NCI-H69 (cell line): ENCODE measurements at regions not wholly inside any gene's neighbourhood (a gene's known extent, or its start where the extent isn't known, plus 50 kb on each side); places are given as distances from the start of the nearest gene placed in this dataset.
"Not testable (repeated sequence)": the region's sequence is repeated elsewhere in the genome, so short reads cannot be mapped to it uniquely, and the experiment has no call there.

ENCODE experiments used
- DNase-seq: peaks from one replicate; lab custom pipeline; 2025; lab: John Stamatoyannopoulos, UW

GRCh38 chr17:70321352-70321751 is 152.0 kb downstream of the KCNJ2 start:
- DNase-seq = no peak

DNA sequence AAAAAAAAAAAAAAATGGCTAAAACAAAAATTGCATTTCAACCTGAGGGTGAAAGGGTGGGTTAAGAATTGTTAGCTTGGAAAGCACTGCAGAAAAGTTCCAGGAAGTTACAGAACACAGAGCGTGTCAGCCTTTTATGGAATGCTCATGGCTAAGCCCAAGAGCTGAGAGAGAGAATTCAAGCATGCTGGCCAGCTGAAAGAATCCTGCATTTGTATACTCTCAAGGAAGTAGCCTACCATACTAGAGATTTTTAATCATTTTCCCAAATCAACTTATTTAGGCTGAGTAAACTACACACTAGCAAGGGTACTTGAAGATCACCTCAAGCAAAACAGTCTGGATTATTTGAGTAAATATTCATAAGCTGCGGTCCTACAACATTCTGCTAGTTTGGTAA is 153.9 kb downstream of the KCNJ2 start:
- DNase-seq = no peak

GRCh38 chr17:70324031-70324430 is 154.7 kb downstream of the KCNJ2 start:
- no peak for DNase-seq

- no peak for DNase-seq
Observed at GRCh38 chr17:70327279-70327678, 157.9 kb downstream of the KCNJ2 start.

- DNase-seq = no peak
Observed at GRCh38 chr17:70327723-70328122, 158.4 kb downstream of the KCNJ2 start.

GRCh38 chr17:70329721-70330120 is 160.4 kb downstream of the KCNJ2 start:
- no peak for DNase-seq

DNA sequence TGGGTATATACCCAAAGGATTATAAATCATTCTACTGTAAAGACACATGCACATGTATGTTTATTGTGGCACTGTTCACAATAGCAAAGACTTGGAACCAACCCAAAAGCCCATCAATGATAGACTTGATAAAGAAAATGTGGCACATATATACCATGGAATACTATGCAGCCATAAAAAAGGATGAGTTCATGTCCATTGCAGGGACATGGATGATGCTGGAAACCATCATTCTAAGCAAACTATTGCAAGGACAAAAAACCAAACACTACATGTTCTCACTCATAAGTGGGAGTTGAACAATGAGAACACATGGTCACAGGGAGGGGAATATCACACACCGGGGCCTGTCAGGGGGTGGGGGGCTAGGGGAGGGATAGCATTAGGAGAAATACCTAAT is 161.7 kb downstream of the KCNJ2 start:
- not testable (repeated sequence) for DNase-seq

DNA sequence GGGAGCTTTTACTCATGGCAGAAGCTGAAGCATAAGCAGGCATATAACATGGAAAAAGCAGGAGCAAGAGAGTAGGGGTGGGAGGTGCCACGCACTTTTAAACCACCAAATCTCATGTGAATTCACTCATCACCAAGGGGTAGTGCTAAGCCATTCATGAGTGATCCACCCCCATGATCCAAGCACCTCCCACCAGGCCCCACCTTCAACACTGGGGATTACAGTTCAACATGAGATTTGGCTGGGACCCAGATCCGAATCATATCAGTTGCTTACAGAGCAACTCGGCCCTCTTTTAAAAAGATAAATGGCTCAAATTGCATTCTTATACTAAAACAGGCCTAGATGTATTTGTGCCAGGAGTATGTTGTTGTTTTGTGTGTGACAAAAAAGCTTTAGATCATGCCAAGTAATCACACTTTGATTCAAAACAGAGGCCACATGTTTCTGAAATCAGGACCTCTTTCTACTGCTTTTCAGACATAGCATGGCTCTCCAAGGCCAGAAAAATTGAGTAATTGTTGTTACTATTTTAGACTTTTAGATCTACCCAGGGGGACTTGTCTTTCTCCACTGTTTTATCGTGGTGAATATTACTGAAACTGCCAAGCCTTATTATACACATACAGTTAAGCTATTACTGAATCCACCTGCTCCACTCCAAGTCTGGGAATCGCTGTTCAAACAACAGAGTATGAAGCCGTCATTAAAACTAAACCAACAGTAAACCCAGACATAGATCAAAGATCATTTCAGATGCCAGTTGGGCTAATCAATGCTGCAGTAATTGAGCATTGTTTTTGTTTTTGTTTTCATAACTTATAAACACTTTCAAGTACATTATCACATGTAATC is 163.3 kb downstream of the KCNJ2 start:
- no peak for DNase-seq

DNA sequence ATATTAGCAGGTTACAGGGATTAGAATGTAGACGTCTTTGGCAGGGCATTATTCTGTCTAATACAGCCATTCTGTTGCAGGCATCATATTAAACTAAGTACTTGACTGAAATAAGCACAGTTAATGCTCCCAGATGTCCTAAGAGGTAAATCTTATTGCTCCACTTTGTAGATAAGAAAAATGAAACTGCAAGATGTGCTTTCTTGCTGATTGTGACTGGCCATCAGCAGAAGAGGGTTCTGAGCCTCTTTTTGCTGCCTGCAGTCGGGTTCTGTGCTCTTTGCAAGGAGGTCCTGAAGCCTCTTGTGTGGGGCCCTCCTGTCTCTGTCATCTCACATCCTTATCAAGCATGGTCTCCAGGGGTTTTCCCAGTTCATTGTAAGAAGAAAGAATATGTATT is 167.1 kb downstream of the KCNJ2 start:
- no peak for DNase-seq

- DNase-seq = no peak
Observed at GRCh38 chr17:70338946-70339354, 169.6 kb downstream of the KCNJ2 start.

DNA sequence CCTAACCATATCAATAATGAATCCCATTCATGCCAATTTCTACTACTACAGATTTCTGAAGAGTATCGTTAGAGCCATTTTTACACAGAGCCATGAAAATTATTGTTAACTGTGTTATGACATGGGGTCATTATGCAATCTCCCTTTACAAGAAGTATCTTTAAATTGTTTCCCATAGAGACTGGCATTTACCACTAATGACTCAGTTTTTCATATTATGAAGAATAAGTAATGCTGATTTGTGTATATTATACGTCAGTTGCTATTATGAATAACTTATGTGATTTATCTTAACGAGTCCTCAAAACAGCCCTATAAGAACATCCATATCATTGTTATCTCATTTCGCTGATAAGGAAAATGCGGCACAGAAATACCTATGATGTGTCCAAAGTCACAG is 173.8 kb downstream of the KCNJ2 start:
- DNase-seq = no peak

GRCh38 chr17:70344386-70345060 is 175.2 kb downstream of the KCNJ2 start:
- DNase-seq = no peak

GRCh38 chr17:70345061-70345460 is 175.7 kb downstream of the KCNJ2 start:
- DNase-seq = no peak

DNA sequence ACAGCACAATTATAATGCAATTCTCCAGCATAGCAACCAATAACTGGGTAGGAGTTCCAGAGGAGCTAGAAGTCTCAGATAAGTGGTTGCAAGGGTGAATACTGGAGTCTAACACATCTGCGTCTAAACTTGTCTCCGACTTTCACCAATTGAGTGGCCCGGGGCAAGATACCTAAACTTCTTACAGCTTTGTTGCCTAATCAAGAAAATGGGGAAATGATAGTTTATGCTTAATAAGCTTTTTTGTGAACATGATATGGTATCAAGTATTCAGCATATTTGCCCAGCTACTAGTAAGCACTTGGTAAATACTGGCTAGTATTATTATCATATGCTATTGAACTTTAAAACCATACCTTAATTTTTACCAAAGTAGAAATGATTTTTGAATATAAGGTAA is 183.5 kb downstream of the KCNJ2 start:
- DNase-seq = no peak

DNA sequence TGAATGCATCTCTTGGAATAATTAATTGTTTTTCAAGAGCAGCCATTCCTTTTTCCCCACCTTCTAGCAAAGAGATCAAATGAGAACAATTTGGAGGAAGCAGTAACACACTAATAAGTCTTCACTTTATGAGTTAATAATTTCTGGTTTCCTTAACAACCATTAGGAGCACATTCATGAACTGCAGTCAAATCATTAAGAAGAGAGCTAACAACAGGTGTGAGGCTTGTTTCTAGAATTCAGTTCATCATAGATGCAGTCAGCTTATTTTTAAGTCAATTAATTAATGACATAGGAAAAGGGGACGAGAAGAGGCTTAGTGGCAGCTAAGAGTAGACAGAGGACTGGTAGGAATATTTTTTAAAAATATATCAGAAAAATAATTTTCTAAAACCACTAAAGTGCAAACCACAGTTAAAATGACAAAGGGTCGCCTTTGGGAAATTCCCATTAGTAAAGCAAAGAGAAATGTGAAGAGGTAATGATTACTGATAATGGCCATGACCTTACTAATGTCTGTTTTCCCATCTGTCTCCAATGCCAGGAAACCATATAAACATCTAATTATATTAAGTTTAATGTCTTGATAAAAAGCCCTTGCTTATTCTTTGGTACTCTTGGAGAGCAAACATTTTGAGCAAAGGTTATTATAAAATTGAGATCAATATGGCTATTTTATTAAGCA is 184.2 kb downstream of the KCNJ2 start:
- no peak for DNase-seq

GRCh38 chr17:70355185-70355584 is 185.9 kb downstream of the KCNJ2 start:
- DNase-seq = no peak

DNA sequence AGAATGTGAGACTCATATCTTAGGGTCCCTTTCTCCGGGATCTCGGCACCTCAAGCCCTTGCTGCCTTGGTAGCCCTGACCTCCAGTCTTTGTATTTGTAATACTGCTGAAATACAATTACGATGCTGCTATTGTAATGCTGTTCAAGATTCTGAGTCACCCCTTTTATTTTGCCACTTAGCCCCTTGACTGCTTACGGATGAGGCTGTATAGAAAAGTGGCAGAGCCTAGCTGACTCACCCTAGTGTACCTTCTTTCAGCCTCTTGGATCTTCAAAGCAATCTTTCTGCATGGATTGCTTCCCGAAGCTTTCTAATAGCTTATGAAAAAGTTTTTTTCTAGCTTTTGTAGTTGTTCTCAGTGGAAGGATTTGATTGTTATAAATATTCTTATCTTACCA is 187.9 kb downstream of the KCNJ2 start:
- DNase-seq = no peak

- DNase-seq = no peak
Observed at GRCh38 chr17:70365091-70365583, 195.8 kb downstream of the KCNJ2 start.

- DNase-seq = no peak
Observed at GRCh38 chr17:70366386-70366785, 197.1 kb downstream of the KCNJ2 start.

DNA sequence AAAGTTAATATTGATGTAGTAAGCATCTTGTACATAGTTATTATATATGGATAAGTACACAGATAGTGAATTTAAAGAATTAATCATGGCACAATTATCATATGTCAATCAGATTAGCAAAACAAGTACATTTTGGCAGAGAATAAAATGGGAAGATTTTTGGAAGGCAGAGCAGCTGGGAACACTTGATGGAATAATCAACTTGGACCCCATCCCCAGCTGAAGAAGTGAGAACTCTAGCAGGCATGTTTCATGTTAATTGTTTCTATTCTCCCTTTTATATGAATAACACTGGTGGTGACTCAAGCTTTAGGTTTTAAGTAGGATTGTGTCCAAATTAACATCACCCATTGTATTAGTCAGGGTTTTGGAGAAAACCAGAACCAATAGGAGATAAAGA is 198.7 kb downstream of the KCNJ2 start:
- DNase-seq = no peak

DNA sequence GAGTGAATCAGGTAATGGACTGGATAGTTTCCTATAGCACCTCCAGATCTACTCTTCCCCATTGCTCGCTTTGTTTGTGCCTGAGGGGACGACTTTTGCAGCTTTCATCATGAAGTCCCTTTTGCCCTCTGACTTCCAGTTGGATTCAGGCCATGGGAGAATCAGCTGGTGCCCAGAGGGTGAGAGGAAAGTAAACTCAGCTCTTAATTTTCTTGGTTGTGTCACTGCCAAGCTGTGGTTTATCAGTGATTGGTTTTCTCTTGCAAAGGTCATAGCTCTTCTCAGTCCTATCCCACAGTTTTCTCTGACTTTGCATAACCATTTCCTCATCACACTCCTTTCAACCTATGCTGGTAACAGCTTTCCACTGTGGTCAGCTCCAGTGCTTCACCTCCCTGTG is 200.1 kb downstream of the KCNJ2 start:
- no peak for DNase-seq

DNA sequence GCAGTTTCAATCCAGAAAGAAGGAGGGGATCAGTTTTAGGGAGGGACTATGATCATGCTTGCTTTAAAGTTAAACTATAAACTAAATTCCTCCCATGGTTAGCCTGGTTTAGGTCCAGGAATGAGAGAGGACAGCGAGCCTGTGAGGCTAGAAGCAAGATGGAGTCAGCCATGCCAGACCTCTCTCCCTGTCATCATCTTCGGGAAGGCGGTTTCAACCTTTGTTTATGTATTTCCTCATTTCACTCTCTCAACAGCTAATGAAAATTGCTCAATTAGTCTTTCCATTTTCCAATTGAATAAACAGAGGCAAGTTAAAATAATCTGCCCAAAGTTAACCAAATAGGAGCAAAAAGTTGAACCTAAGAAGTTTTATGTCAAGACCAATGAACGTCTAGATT is 201.5 kb downstream of the KCNJ2 start:
- DNase-seq = no peak

DNA sequence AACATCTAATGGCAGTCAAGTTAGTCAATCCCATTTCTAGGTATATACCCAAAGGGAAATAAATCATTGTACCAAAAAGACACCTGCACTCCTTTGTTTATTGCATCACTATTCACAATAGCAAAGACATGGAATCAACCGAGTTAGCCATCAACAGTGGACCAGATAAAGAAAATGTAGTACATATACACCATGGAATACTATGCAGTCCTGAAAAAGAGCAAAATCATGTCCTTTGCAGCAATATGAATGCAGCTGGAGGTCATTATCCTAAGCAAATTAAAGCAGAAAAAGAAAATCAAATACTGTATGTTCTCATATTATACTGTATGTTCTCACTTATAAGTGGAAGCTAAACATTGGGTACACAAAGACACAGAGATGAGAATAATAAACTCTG is 204.0 kb downstream of the KCNJ2 start:
- no peak for DNase-seq
